ENCODE measurements at regions not wholly inside any gene's neighbourhood (a gene's known extent, or its start where the extent isn't known, plus 50 kb on each side); places are given as distances from the start of the nearest gene placed in this dataset.
A peak's percentile ranks its signal among the peaks of the same experiment; 100 is the strongest.

DNA sequence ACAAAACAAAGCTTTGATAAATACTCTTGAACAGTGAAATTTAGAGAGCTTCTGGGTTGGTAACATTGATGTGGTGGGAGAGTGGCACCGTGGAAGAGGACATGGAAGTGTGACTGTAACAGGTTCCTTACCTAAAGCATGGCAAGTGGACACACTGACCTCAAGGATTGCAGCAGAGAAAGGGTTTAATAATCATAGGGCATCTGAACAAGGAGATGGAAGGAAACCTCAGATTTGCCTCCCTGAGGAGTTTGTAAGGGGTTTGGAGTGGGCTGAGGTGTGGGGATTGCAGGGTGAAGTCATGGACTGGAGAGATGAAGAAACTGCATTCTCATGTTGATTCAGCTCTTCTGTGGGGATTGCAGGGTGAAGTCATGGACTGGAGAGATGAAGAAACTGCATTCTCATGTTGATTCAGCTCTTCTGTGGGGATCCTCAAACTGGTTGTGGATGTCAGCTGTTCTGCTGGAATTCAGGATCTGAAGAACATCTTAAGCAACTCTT lies 83.8 kb upstream of the TLK1 start:
- DNase-seq (ENCODE audit: low spot score) (no peak), ATAC-seq (ENCODE audit: low read depth) (peak; percentile 45; the same call in 2 of the 3 replicates)
- Histone ChIP-seq H3K4me3 (ENCODE audit: severe bottlenecking) (no peak overlapping the region), H3K4me1 (ENCODE audit: insufficient read depth, poor library complexity, severe bottlenecking) (no peaks in the 10 kb centered on the region), H3K27ac (ENCODE audit: poor library complexity, severe bottlenecking) (no peak overlapping the region), H3K9me3 (ENCODE audit: severe bottlenecking) (no peaks in the 10 kb centered on the region), H3K36me3 (ENCODE audit: low read depth) (no peaks in the 10 kb centered on the region), H3K27me3 (ENCODE audit: insufficient read depth, poor library complexity, severe bottlenecking) (no peaks in the 10 kb centered on the region)
- TF ChIP-seq, protein P1, sequence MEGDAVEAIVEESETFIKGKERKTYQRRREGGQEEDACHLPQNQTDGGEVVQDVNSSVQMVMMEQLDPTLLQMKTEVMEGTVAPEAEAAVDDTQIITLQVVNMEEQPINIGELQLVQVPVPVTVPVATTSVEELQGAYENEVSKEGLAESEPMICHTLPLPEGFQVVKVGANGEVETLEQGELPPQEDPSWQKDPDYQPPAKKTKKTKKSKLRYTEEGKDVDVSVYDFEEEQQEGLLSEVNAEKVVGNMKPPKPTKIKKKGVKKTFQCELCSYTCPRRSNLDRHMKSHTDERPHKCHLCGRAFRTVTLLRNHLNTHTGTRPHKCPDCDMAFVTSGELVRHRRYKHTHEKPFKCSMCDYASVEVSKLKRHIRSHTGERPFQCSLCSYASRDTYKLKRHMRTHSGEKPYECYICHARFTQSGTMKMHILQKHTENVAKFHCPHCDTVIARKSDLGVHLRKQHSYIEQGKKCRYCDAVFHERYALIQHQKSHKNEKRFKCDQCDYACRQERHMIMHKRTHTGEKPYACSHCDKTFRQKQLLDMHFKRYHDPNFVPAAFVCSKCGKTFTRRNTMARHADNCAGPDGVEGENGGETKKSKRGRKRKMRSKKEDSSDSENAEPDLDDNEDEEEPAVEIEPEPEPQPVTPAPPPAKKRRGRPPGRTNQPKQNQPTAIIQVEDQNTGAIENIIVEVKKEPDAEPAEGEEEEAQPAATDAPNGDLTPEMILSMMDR (IDR thresholded peaks at IDR 0.05; ENCODE audit: poor library complexity, severe bottlenecking) = no peak

DNA sequence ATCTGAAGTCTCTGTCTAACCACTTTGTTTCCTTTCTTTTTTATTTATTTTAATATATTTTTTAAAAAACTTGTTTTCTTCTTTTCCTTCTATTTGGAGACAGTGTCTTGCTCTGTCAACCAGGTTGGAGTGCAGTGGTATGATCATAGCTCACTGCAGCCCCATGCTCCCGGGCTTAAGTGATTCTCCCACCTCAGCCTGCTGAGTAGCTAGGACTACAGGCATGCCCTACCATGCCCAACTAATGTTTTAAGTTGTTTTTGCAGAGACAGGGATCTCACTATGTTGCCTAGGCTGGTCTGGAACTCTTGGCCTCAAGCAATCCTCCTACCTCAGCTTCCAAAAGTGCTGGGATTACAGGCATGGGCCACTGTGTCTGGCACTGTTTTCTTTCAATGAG lies 81.1 kb upstream of the TLK1 start:
- Histone ChIP-seq H3K4me3 (ENCODE audit: severe bottlenecking) (no peak overlapping the region), H3K27me3 (ENCODE audit: insufficient read depth, poor library complexity, severe bottlenecking) (no peaks in the 10 kb centered on the region), H3K27ac (ENCODE audit: poor library complexity, severe bottlenecking) (no peak overlapping the region), H3K9me3 (ENCODE audit: severe bottlenecking) (no peaks in the 10 kb centered on the region), H3K4me1 (ENCODE audit: insufficient read depth, poor library complexity, severe bottlenecking) (no peaks in the 10 kb centered on the region), H3K36me3 (ENCODE audit: low read depth) (no peaks in the 10 kb centered on the region)
- ATAC-seq (ENCODE audit: low read depth) (no peak), DNase-seq (ENCODE audit: low spot score) (no peak)
- TF ChIP-seq, protein P1 (IDR thresholded peaks at IDR 0.05; ENCODE audit: poor library complexity, severe bottlenecking) = no peak

DNA sequence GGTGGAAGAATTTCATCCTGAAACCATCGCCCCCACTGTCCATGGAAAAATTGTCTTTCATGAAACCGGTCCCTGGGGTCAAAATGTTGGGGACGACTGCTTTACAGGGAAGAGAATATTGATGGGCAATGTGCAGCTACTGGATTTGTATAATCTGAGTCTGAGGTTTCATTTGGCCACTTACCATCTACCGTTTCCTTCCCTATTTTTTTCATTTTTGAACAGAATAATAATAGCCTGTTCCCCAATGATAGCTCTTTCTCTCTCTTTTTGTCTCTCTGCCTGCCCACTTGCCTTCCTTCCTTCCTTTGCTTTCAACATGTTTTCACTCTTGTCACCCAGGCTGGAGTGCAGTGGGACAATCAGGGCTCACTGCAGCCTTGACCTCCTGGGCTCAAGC lies 78.3 kb upstream of the TLK1 start:
- no peaks in the 10 kb centered on the region for H3K4me1 ChIP-seq (ENCODE audit: insufficient read depth, poor library complexity, severe bottlenecking)
- no peak overlapping the region for H3K27ac ChIP-seq (ENCODE audit: poor library complexity, severe bottlenecking)
- no peak for ATAC-seq (ENCODE audit: low read depth)
- TF ChIP-seq, protein P1 (IDR thresholded peaks at IDR 0.05; ENCODE audit: poor library complexity, severe bottlenecking) = no peak
- H3K4me3 ChIP-seq (ENCODE audit: severe bottlenecking) = no peak overlapping the region
- no peaks in the 10 kb centered on the region for H3K36me3 ChIP-seq (ENCODE audit: low read depth)
- no peaks in the 10 kb centered on the region for H3K27me3 ChIP-seq (ENCODE audit: insufficient read depth, poor library complexity, severe bottlenecking)
- DNase-seq (ENCODE audit: low spot score) = no peak
- no peaks in the 10 kb centered on the region for H3K9me3 ChIP-seq (ENCODE audit: severe bottlenecking)

DNA sequence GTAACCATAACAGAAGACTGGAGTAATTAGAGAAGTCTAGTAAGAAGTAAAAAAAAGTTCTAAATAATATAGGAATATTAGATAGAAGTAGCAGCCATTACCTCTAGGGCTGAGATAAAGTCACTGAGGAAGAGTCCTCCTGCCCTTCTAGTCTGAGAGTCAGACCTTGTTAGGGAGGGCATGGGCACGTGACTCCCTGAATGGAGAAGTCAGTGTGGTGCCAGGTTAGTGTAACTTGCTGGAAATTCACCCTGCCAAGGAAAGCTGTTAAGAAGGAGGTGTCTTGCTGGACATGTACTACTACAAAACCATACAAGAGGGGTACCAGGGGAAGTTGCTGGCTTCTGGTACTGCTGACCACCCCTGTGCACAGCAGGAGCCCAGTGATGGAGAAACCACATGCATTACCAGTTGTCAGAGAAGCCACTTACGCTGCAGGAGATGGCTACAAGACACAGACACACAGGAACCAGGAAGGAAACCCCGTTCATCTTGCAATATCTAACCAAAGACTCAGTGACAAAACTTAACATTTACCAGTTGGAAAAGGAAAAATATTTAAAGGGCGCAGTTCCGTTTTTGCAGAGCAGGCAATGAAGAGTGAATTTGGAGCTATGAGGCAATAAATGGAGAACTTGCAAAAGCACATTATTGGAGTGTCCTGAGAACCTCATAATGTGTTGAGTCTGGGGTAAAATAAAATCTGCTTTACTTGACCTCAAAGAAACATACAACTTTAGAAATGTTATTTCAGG lies 77.2 kb upstream of the TLK1 start:
- no peaks in the 10 kb centered on the region for H3K36me3 ChIP-seq (ENCODE audit: low read depth)
- H3K4me1 ChIP-seq (ENCODE audit: insufficient read depth, poor library complexity, severe bottlenecking) = no peaks in the 10 kb centered on the region
- no peak overlapping the region for H3K27ac ChIP-seq (ENCODE audit: poor library complexity, severe bottlenecking)
- H3K9me3 ChIP-seq (ENCODE audit: severe bottlenecking) = no peaks in the 10 kb centered on the region
- ATAC-seq (ENCODE audit: low read depth) = no peak
- H3K27me3 ChIP-seq (ENCODE audit: insufficient read depth, poor library complexity, severe bottlenecking) = no peaks in the 10 kb centered on the region
- TF ChIP-seq, protein P1 (IDR thresholded peaks at IDR 0.05; ENCODE audit: poor library complexity, severe bottlenecking) = no peak
- H3K4me3 ChIP-seq (ENCODE audit: severe bottlenecking) = no peak overlapping the region
- DNase-seq (ENCODE audit: low spot score) = no peak

DNA sequence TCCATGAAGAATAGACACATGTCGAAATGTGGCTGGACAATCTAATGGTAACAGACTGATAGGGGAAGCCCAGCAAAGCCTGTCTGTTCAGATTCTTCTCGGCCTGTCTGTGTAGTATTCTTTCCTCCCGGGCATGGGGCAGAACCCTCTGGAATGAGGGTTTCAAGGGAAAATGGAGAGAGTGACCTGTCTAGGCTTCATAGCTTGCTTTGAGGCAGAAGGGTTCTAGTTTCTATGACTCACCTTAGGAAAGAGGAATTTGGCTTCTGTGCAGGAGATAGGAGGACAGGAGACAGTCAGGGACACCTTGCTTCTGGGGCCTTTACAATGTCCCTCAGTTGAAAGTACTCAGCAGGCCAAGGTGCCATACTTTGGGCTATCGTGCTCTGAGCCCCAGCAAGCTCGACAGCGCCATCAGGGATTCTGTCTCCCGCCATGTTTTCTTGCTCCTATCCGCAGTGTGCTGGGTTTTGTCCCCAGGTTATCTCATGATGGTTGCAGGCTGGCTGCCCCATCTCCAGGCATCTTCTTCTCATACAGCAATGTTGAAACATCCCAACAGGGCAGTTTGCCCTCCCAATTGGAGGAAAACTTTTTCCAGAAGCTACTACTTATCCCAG lies 74.7 kb upstream of the TLK1 start:
- ATAC-seq (ENCODE audit: low read depth) = no peak
- TF ChIP-seq, protein P1 (IDR thresholded peaks at IDR 0.05; ENCODE audit: poor library complexity, severe bottlenecking) = no peak

More for the DNA sequence above, 74.7 kb upstream of the TLK1 start:
- no peak for DNase-seq (ENCODE audit: low spot score)
- Histone ChIP-seq H3K4me3 (ENCODE audit: severe bottlenecking) (no peak overlapping the region), H3K36me3 (ENCODE audit: low read depth) (no peaks in the 10 kb centered on the region), H3K4me1 (ENCODE audit: insufficient read depth, poor library complexity, severe bottlenecking) (no peaks in the 10 kb centered on the region), H3K9me3 (ENCODE audit: severe bottlenecking) (no peaks in the 10 kb centered on the region), H3K27ac (ENCODE audit: poor library complexity, severe bottlenecking) (no peak overlapping the region), H3K27me3 (ENCODE audit: insufficient read depth, poor library complexity, severe bottlenecking) (no peaks in the 10 kb centered on the region)

Data from RWPE2 (cell line).